ENCODE measurements at regions not wholly inside any gene's neighbourhood (a gene's known extent, or its start where the extent isn't known, plus 50 kb on each side); places are given as distances from the start of the nearest gene placed in this dataset.

DNA sequence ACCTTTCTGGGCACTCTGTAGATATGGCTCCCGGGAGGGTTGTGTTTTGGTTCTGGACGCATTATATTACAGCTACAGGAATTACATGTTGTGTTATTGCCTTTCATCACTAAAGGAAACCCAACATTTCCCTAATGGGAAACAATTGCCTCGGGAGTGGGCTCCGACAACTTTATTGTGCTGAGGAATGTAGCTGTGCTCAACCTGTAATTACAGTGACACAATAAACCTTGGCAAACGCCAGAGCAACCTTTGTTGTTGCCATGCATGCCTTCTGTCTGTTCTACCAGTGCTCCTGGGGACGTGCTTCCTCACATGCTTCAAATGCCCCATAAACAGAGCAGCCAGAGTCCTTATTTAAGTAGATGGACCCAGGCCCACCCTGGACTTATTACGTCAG lies 182.4 kb downstream of the DIRAS2 start:
- DNase-seq (ENCODE audit: low read depth) = no peak
- TF ChIP-seq, protein P1, sequence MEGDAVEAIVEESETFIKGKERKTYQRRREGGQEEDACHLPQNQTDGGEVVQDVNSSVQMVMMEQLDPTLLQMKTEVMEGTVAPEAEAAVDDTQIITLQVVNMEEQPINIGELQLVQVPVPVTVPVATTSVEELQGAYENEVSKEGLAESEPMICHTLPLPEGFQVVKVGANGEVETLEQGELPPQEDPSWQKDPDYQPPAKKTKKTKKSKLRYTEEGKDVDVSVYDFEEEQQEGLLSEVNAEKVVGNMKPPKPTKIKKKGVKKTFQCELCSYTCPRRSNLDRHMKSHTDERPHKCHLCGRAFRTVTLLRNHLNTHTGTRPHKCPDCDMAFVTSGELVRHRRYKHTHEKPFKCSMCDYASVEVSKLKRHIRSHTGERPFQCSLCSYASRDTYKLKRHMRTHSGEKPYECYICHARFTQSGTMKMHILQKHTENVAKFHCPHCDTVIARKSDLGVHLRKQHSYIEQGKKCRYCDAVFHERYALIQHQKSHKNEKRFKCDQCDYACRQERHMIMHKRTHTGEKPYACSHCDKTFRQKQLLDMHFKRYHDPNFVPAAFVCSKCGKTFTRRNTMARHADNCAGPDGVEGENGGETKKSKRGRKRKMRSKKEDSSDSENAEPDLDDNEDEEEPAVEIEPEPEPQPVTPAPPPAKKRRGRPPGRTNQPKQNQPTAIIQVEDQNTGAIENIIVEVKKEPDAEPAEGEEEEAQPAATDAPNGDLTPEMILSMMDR (IDR thresholded peaks at IDR 0.05; ENCODE audit: low read length, missing control alignments) = no peak
- no peak overlapping the region for H3K4me3 ChIP-seq (replicated peaks; ENCODE audit: low read depth, low read length)

DNA sequence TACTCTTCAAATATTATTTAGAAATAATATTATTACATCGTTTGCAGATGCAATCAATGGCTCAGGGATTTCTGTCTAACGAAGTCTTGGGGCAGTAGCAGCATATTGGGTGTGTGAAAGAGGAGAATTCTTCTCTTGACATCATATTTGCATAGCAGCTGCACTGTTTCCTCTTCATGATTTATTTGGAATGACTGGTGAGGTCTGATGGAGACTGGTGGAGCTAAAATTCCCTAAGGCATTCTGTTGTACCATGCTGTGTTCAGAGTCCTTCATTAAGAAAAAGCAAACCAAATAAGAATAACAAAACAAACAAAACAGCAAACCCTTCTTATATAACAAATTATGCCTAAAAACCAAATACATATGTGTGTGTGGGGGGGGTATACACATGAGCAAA lies 177.6 kb downstream of the DIRAS2 start:
- TF ChIP-seq, protein P1 (IDR thresholded peaks at IDR 0.05; ENCODE audit: low read length, missing control alignments) = no peak
- DNase-seq (ENCODE audit: low read depth) = no peak
- no peak overlapping the region for H3K4me3 ChIP-seq (replicated peaks; ENCODE audit: low read depth, low read length)

DNA sequence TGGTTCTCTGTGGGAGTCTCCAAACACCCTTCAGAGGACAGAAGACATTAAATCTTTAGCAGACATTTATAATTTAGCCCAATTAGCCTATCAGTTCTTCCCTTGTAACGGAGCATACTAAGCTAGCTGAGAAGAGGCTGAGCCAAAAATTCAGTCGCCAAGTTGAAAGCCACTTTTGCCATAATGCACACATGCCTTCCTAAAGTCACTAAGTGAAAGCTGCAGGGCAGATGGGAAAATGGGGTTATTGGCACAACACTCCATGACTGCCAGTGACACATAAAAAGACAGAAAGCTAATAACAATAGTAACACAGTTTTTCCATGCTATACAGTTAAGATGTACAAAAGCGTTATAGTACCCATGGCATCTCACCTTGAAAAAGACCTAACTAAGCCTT lies 176.2 kb downstream of the DIRAS2 start:
- TF ChIP-seq, protein P1 (IDR thresholded peaks at IDR 0.05; ENCODE audit: low read length, missing control alignments) = no peak
- no peak overlapping the region for H3K4me3 ChIP-seq (replicated peaks; ENCODE audit: low read depth, low read length)
- no peak for DNase-seq (ENCODE audit: low read depth)

DNA sequence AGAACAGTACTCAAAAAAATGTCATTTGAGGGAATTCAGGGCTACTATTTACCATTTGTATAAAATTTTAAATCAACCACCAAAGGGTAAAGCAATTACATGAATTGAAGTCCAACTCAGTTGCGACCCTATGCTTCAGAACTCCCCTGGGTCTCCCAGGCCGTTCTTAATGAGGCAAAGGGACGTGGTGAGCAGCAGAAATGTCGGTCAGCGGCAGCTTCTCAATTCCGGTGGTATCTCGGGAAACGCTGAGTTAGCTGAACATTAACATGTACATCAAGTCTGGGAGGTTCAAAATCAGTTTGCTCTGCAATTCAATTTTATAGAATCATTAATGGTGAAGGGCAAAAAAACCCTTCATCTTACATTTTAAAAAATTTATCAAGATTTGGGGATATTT lies 173.2 kb downstream of the DIRAS2 start:
- TF ChIP-seq, protein P1 (IDR thresholded peaks at IDR 0.05; ENCODE audit: low read length, missing control alignments) = no peak
- no peak for DNase-seq (ENCODE audit: low read depth)
- no peak overlapping the region for H3K4me3 ChIP-seq (replicated peaks; ENCODE audit: low read depth, low read length)

DNA sequence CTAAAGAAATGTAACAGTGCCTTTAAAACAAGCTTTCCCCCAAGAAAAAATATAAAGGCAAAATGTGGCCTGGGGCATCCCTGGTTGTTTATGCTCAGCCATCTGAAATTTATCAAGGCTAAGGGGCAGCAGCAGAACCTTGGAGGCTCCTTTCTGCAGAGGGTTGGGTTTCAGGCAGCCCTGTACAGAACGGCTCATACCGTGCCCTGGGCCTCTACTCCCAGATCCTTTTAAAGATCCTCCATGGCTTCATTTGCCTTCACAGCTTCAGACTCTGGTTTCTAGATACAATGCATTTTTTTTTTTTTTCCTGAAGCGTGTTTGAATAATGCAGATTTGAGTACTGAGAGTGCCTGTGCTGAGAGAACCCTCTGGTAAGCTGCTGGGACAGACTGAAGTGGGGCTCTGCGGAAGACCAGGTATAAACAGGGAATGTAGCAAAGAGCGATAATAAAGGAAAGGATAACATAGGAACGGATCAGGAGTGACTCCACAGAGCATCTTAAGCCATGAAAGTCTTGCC lies 172.7 kb downstream of the DIRAS2 start:
- DNase-seq (ENCODE audit: low read depth) = no peak
- TF ChIP-seq, protein P1 (IDR thresholded peaks at IDR 0.05; ENCODE audit: low read length, missing control alignments) = no peak
- H3K4me3 ChIP-seq (replicated peaks; ENCODE audit: low read depth, low read length) = no peak overlapping the region

DNA sequence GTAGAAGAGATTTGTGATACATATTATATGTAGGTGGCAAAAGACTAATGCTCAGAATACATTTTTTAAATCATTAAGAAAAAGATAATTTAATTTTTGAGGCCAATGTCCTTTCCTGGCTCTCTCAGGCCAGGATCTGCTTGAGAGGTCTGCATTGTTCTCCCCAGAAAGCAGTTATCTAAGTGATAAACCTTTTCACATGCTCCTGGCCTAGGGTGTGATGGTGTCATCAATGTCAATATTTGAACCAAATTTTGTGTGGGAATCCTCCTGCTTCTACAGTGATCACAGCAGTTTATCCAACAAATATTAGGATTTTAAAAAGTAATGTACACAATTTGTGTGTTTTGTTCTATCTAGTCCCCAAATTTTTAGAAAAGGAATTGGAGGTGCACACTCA lies 166.6 kb downstream of the DIRAS2 start:
- TF ChIP-seq, protein P1 (IDR thresholded peaks at IDR 0.05; ENCODE audit: low read length, missing control alignments) = no peak
- DNase-seq (ENCODE audit: low read depth) = no peak
- H3K4me3 ChIP-seq (replicated peaks; ENCODE audit: low read depth, low read length) = no peak overlapping the region

DNA sequence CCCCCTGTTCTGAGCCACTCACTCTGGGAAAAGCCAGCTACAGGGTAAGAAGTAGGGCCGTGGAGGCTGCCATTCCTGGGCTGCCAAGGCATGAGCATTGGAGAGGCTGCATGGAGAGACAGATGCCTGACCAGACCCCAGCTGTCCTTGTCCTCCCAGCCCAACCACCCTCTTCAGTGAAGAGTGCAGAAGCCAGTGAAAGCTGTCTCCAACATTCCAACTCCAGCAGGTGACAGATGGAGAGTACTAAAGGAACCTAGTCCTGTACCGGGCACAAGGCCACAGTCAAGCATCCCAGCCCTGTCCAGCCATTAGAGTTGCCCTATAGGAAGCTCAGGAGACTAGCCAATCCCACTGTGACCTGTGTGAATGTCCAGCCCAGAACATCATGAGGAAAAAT lies 165.1 kb downstream of the DIRAS2 start:
- H3K4me3 ChIP-seq (replicated peaks; ENCODE audit: low read depth, low read length) = no peak overlapping the region
- TF ChIP-seq, protein P1 (IDR thresholded peaks at IDR 0.05; ENCODE audit: low read length, missing control alignments) = no peak
- DNase-seq (ENCODE audit: low read depth) = no peak
